Heart left ventricle (tissue), 16 donors: ENCODE measurements at regions not wholly inside any gene's neighbourhood (a gene's known extent, or its start where the extent isn't known, plus 50 kb on each side); places are given as distances from the start of the nearest gene placed in this dataset.

Experiments used
- ATAC-seq, 4 donors: fragments of 200-7000 bp; cut with Tn5 transposase; one replicate each; pipeline ENCODE4 v1.9.1; 2020 to 2022; ENCODE audit warnings: moderate library complexity in 4 of 4, mild to moderate bottlenecking in 3 of 4, moderate number of reproducible peaks in 1 of 4
- DNase-seq, 5 donors: peaks; one replicate each; pipeline ENCODE4 v3.0.0-alpha.2; 2020
- H3K27ac ChIP-seq, 12 donors: fragments of 200-600 bp; sonication (generic) in 4 of 12; one replicate each; pipeline versions ENCODE4 v1.5.0 to v1.8.0; 2016 to 2022; ENCODE audit warnings: mild to moderate bottlenecking in 2 of 12
- H3K27me3 ChIP-seq, 9 donors: fragments of 200-600 bp; sonication (generic) in 2 of 9; one replicate each; pipeline versions ENCODE4 v1.5.1 to v1.8.0; 2016 to 2022; ENCODE audit warnings: mild to moderate bottlenecking in 3 of 9
- H3K36me3 ChIP-seq, 9 donors: fragments of 200-600 bp; sonication (generic) in 2 of 9; one replicate each; pipeline versions ENCODE4 v1.5.0 to v1.8.0; 2018 to 2022; ENCODE audit warnings: mild to moderate bottlenecking in 2 of 9
- H3K4me1 ChIP-seq, 12 donors: fragments of 200-600 bp; sonication (generic) in 4 of 12; one replicate each; pipeline versions ENCODE4 v1.5.0 to v1.8.0; 2016 to 2022; ENCODE audit warnings: mild to moderate bottlenecking in 3 of 12
- H3K4me3 ChIP-seq, 12 donors: fragments of 200-600 bp; sonication (generic) in 4 of 12; one replicate each; pipeline versions ENCODE4 v1.5.0 to v1.8.0; 2017 to 2022; ENCODE audit warnings: mild to moderate bottlenecking in 9 of 12, moderate library complexity in 4 of 12
- H3K9me3 ChIP-seq, 12 donors: fragments of 200-600 bp; sonication (generic) in 4 of 12; one replicate each; pipeline versions ENCODE4 v1.5.0 to v1.8.0; 2016 to 2022; ENCODE audit warnings: mild to moderate bottlenecking in 1 of 12
- POLR2A ChIP-seq, 2 donors: fragments of 450-650 bp; IDR thresholded peaks; one replicate each; pipeline ENCODE4 v1.6.1; 2017; ENCODE audit warnings: antibody characterized with exemption in 2 of 2, mild to moderate bottlenecking in 2 of 2, moderate library complexity in 2 of 2
- WGBS, 4 donors: extraction: QIAGEN DNeasy Blood & Tissue Kit in 2 of 4; methylation state at CpG; one replicate each; pipeline versions ENCODE4 v1.1.5 to v1.1.7; 2013 to 2018; 5-methylcytosine and 5-hydroxymethylcytosine counted together
- intact Hi-C, 10 donors: fragments of 100-400 bp; cut with DNase I; formaldehyde crosslinking; loops; one replicate each; pipeline versions ENCODE4 v1.11.1 to v1.14.2; 2022
- TF ChIP-seq, protein P1 (sequence below), 12 donors: fragments of 200-600 bp; sonication (generic) in 4 of 12; IDR thresholded peaks; one replicate each; pipeline versions ENCODE4 v1.5.0 to v1.8.0; 2018 to 2022; ENCODE audit warnings: antibody characterized with exemption in 12 of 12, mild to moderate bottlenecking in 5 of 12
- donor health status: ischemic (EF 13 %, LVEDD 7.1; RV severe dilation, severe dysfunction).
- donor health status: healthy with polysubstance abuse.
- donor health status: DM: no; HTN: yes; CAD: no.
- donor health status: DM: no; HTN: no; CAD: no.
- donor health status: ischemic (EF 25% LVEDD 6.9; RV normal size, moderate dysfunction).
- donor health status: ischemic (EF 25% LVEDD 5.7; RV mildly dilated, moderate dysfunction).
- donor health status: healthy.
- donor health status: DM: yes; HTN: yes; CAD: no.
- donor health status: ischemic (EF 35%, LVEDD 5.7; RV mildly dilated, moderate dysfunction).
- donor health status: nonischemic (EF 11% LVEDD 7.7; RV severe dilation, severe dysfunction).
- donor health status: DM: yes; HTN: yes; CAD: no.
- donor health status: PGD.
- donor health status: ischemic (EF 29% LVEDD 5.4; RV normal size, mild dysfunction).
- donor health status: nonischemic (EF 23%, LVEDD 6.1; RV moderate dilation, normal function).

DNA sequence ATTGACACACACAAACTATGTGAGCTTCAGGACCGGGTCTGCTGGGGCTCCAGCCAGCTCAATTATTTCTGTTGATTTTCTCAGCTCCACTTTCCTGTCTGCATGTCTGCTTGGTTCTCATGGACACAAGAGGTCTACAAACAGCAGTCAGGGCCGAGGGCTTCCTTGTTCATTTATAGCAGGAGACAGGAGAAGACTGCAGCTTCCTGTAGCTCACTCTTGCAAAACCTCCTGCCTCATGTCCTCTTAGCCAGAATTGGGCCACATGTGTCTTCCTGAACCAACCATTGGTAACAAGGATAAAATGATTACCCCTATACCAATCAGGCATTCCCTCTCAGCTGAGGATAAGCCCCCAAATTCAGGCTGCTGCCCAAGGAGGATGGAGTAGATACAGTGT, 182.8 kb downstream of the TLE3 start:
- Histone ChIP-seq H3K27me3 (peaks cover 0 to 6% (median 0%) of the 10 kb centered on the region in 9 donors), H3K27ac (no peak overlapping the region), H3K36me3 (no peaks in the 10 kb centered on the region), H3K4me1 (no peaks in the 10 kb centered on the region), H3K9me3 (no peaks in the 10 kb centered on the region), H3K4me3 (no peak overlapping the region)
- no peak for DNase-seq
- WGBS, 4 donors: 43 to 64% (median 50%) methylated on average over 2 of the region's 2 CpGs
- intact Hi-C loops: loop anchor here in 1 of 10 donors (10.0 kb wide), 1 partner anchor 60 kb away; no protein-coding TSS in a partner anchor
- no peak for TF ChIP-seq POLR2A (IDR thresholded peaks at IDR 0.05)
- TF ChIP-seq, protein P1, sequence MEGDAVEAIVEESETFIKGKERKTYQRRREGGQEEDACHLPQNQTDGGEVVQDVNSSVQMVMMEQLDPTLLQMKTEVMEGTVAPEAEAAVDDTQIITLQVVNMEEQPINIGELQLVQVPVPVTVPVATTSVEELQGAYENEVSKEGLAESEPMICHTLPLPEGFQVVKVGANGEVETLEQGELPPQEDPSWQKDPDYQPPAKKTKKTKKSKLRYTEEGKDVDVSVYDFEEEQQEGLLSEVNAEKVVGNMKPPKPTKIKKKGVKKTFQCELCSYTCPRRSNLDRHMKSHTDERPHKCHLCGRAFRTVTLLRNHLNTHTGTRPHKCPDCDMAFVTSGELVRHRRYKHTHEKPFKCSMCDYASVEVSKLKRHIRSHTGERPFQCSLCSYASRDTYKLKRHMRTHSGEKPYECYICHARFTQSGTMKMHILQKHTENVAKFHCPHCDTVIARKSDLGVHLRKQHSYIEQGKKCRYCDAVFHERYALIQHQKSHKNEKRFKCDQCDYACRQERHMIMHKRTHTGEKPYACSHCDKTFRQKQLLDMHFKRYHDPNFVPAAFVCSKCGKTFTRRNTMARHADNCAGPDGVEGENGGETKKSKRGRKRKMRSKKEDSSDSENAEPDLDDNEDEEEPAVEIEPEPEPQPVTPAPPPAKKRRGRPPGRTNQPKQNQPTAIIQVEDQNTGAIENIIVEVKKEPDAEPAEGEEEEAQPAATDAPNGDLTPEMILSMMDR (IDR thresholded peaks at IDR 0.05): no peak
- no peak for ATAC-seq

DNA sequence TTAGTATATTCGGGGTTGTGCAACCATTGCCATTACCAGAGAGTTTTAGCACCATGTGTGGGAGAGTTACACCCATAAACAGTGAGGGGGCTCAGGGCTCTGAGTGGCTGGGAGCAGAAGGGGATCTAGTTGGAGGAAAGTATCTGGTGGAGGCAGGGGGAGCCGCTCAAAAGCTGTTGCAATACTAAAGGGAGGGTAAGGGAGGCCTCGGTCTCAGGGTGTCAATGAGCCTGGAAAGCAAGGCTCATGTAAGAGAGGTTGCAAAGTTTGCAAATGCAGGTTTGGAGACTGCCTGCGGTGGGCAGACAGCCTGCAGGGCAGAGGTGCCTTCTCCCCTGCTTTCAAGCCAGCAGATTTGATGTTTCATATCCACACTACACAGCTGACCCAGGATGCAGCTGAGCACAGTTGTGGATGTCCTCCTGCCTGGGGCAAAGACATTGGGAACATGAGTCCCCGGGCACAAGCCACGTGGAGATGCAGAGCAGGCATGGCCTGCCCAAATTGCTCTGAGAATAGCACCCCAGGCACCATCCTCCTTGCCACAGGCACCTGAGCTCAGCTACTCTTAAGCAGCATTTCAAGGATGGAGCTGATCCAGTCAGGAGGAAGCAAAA, 181.4 kb downstream of the TLE3 start:
- H3K27ac ChIP-seq: no peak overlapping the region
- no peaks in the 10 kb centered on the region for H3K36me3 ChIP-seq
- no peak overlapping the region for H3K4me3 ChIP-seq
- H3K27me3 ChIP-seq: peaks cover 0 to 6% (median 0%) of the 10 kb centered on the region in 9 donors
- DNase-seq: no peak
- TF ChIP-seq POLR2A (IDR thresholded peaks at IDR 0.05): no peak
- TF ChIP-seq, protein P1 (IDR thresholded peaks at IDR 0.05): no peak
- WGBS, 4 donors: 75 to 86% (median 80%) methylated on average over 4 to 6 of the region's 6 CpGs
- no peak for ATAC-seq
- no peaks in the 10 kb centered on the region for H3K4me1 ChIP-seq
- intact Hi-C loops: loop anchor here in 1 of 10 donors (10.0 kb wide), 1 partner anchor 59 kb away; no protein-coding TSS in a partner anchor
- no peaks in the 10 kb centered on the region for H3K9me3 ChIP-seq

DNA sequence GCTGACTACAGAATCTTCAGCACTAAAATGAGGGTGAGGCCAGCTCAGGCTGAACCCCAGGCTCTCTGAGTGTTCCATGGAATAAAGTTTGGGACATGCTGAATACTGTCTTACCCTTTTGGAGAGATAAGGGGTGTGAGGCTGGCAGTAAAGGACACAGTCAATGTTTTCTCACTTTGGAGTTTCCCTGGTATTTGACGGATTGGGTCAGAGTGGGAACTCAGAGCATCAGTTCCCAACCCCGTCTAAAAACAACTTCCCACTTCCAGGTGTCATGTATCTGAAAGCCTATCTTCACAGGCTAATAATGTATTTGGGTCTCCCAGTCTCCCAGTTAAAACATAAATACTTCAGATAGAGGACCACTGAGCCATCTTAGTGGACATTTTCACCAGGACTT, 180.7 kb downstream of the TLE3 start:
- Histone ChIP-seq H3K27ac (no peak overlapping the region), H3K9me3 (no peaks in the 10 kb centered on the region), H3K36me3 (no peaks in the 10 kb centered on the region), H3K4me1 (no peaks in the 10 kb centered on the region), H3K27me3 (peaks cover 0 to 6% (median 0%) of the 10 kb centered on the region in 9 donors), H3K4me3 (no peak overlapping the region)
- no peak for DNase-seq
- WGBS, 4 donors: 62 to 92% (median 80%) methylated on average over 2 of the region's 2 CpGs
- intact Hi-C loops: loop anchor here in 1 of 10 donors (10.0 kb wide), 1 partner anchor 58 kb away; no protein-coding TSS in a partner anchor
- TF ChIP-seq, protein P1 (IDR thresholded peaks at IDR 0.05): no peak
- no peak for TF ChIP-seq POLR2A (IDR thresholded peaks at IDR 0.05)
- no peak for ATAC-seq

DNA sequence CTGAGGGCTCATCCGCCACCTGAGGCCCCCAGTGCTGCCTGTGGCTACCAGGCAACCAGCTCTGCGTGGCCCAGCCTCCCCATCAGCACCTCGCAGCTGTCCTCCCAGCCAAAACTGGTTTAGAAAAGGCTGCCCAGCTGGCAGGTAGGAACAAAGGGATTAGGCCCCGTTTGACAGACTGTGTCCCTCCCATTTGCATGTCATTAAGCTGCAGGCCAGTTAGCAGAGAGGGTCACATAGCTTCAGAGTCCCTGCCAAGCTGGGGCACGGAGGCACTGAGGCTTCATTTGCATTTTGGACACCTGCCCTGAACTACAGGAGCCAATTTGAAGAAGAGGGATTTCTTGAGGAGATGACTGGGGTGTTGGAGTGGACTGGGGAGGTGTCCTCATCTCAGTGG, 177.9 kb downstream of the TLE3 start:
- no peak for TF ChIP-seq POLR2A (IDR thresholded peaks at IDR 0.05)
- TF ChIP-seq, protein P1 (IDR thresholded peaks at IDR 0.05): no peak
- H3K27me3 ChIP-seq: peaks cover 0 to 6% (median 0%) of the 10 kb centered on the region in 9 donors
- DNase-seq: no peak
- H3K4me3 ChIP-seq: no peak overlapping the region
- 60 to 65% (median 62%) methylated on average over 5 of the region's 5 CpGs for WGBS, 4 donors
- ATAC-seq: no peak
- H3K9me3 ChIP-seq: peaks cover 0 to 18% (median 10%) of the 10 kb centered on the region in 12 donors
- H3K4me1 ChIP-seq: no peaks in the 10 kb centered on the region
- no peak overlapping the region for H3K27ac ChIP-seq
- H3K36me3 ChIP-seq: no peaks in the 10 kb centered on the region
- intact Hi-C loops: loop anchor here in 1 of 10 donors (10.0 kb wide), 1 partner anchor 55 kb away; no protein-coding TSS in a partner anchor
